K562 (cell line): ENCODE measurements at regions not wholly inside any gene's neighbourhood (a gene's known extent, or its start where the extent isn't known, plus 50 kb on each side); places are given as distances from the start of the nearest gene placed in this dataset.

ENCODE experiments used
- CTCF ChIP-seq, 3 experiments: IDR thresholded peaks in 2 of 3; conservative IDR thresholded peaks in 1 of 3; 2 replicates each; pipeline ENCODE4 v1.5.1; 2011 to 2012; ENCODE audit warnings: low read length in 3 of 3, mild to moderate bottlenecking in 3 of 3, control low read depth in 2 of 3, improper control_type of control experiment in 1 of 3, inconsistent platforms in 1 of 3, low read depth in 1 of 3, mixed read lengths in 1 of 3, moderate library complexity in 1 of 3; ENCODE audit not compliant: insufficient read depth in 2 of 3
- E2F5 ChIP-seq: sonication (generic); formaldehyde crosslinking; IDR thresholded peaks from 2 replicates; pipeline ENCODE4 v1.8.0; 2022; ENCODE audit warnings: mild to moderate bottlenecking, missing genetic modification reagents
- FOS ChIP-seq: IDR thresholded peaks from 3 replicates; pipeline ENCODE4 v1.6.1; 2011; ENCODE audit not compliant: insufficient read length; ENCODE audit errors: extremely low read depth
- FOXO4 ChIP-seq: fragments of 450-650 bp; formaldehyde crosslinking; IDR thresholded peaks from 2 replicates; pipeline ENCODE4 v1.4.0; 2020; ENCODE audit warnings: mild to moderate bottlenecking, moderate library complexity
- RAD21 ChIP-seq, 2 experiments: fragments of 250-450 bp in 1 of 2; fragments of 450-650 bp in 1 of 2; sonication (Bioruptor Pico) in 1 of 2; formaldehyde crosslinking in 1 of 2; IDR thresholded peaks in 1 of 2; conservative IDR thresholded peaks in 1 of 2; 2 replicates each; pipeline versions ENCODE4 v1.4.0 to v1.8.0; 2020 to 2022; ENCODE audit warnings: mild to moderate bottlenecking in 2 of 2, moderate library complexity in 1 of 2
- RNF2 ChIP-seq: sonication (generic); IDR thresholded peaks from 2 replicates; pipeline ENCODE4 v1.6.1; 2016
- SMARCC2 ChIP-seq: fragments of 450-650 bp; IDR thresholded peaks from 2 replicates; pipeline ENCODE4 v1.6.1; 2017; ENCODE audit warnings: antibody characterized with exemption, moderate library complexity, mild to moderate bottlenecking, low read depth
- SRF ChIP-seq, 2 experiments: fragments of 250-450, 450-650 bp in 1 of 2; sonication (Bioruptor Pico) in 1 of 2; sonication (generic) in 1 of 2; formaldehyde crosslinking; IDR thresholded peaks; 2 replicates each; pipeline versions ENCODE4 v1.5.0 to v1.5.1; 2020 to 2022; ENCODE audit warnings: mild to moderate bottlenecking in 1 of 2, missing genetic modification reagents in 1 of 2
- TCF7 ChIP-seq: sonication (generic); IDR thresholded peaks from 2 replicates; pipeline ENCODE4 v1.6.1; 2016; ENCODE audit warnings: antibody characterized with exemption, borderline replicate concordance
- ZBTB34 ChIP-seq: fragments of 250-450 bp; sonication (Bioruptor Pico); IDR thresholded peaks from 2 replicates; pipeline ENCODE4 v1.8.0; 2021; ENCODE audit warnings: mild to moderate bottlenecking, moderate library complexity

GRCh38 chr2:200044453-200044852, 89.1 kb downstream of the MAIP1 start:
- TF ChIP-seq FOXO4 (no peak), RAD21 (CRISPR knock-in tag; conservative IDR thresholded peaks at IDR 0.05 in 1 of 2, IDR thresholded peaks at IDR 0.05 in 1 of 2) (no peak), RNF2 (no peak), CTCF (IDR thresholded peaks at IDR 0.05 in 2 of 3, conservative IDR thresholded peaks at IDR 0.05 in 1 of 3; ENCODE audit: insufficient read depth in 2 of 3, low read depth in 1 of 3, low read length in 3 of 3) (no peak), FOS (no peak), SMARCC2 (no peak), ZBTB34 (no peak), E2F5 (CRISPR knock-in tag) (no peak), SRF (CRISPR knock-in tag; IDR thresholded peaks at IDR 0.05) (no peak), TCF7 (no peak)
